ENCODE measurements at regions not wholly inside any gene's neighbourhood (a gene's known extent, or its start where the extent isn't known, plus 50 kb on each side); places are given as distances from the start of the nearest gene placed in this dataset.

GRCh38 chr12:127729381-127729780, 537.6 kb upstream of the TMEM132C start:
- Histone ChIP-seq H3K4me1 (peaks cover 0 to 6% (median 0%) of the 10 kb centered on the region in 4 donors), H3K27me3 (no peaks in the 10 kb centered on the region), H3K27ac (replicated peaks in 1 of 4) (no peak overlapping the region), H3K4me3 (no peak overlapping the region), H3K36me3 (no peaks in the 10 kb centered on the region), H3K9me3 (peaks cover 0 to 4% (median 0%) of the 10 kb centered on the region in 4 donors)
- intact Hi-C loops (cut with DNase I) = loop anchor here (10.0 kb wide), 1 partner anchor 195 kb away; no protein-coding TSS in a partner anchor
- no peak for DNase-seq (ENCODE audit: extremely low spot score)
- TF ChIP-seq, protein P1, sequence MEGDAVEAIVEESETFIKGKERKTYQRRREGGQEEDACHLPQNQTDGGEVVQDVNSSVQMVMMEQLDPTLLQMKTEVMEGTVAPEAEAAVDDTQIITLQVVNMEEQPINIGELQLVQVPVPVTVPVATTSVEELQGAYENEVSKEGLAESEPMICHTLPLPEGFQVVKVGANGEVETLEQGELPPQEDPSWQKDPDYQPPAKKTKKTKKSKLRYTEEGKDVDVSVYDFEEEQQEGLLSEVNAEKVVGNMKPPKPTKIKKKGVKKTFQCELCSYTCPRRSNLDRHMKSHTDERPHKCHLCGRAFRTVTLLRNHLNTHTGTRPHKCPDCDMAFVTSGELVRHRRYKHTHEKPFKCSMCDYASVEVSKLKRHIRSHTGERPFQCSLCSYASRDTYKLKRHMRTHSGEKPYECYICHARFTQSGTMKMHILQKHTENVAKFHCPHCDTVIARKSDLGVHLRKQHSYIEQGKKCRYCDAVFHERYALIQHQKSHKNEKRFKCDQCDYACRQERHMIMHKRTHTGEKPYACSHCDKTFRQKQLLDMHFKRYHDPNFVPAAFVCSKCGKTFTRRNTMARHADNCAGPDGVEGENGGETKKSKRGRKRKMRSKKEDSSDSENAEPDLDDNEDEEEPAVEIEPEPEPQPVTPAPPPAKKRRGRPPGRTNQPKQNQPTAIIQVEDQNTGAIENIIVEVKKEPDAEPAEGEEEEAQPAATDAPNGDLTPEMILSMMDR (IDR thresholded peaks at IDR 0.05) = no peak
- WGBS = 68% methylated on average over 1 of the region's 1 CpG

GRCh38 chr12:127731657-127732056, 535.3 kb upstream of the TMEM132C start:
- WGBS = 70% methylated on average over 7 of the region's 7 CpGs
- no peaks in the 10 kb centered on the region for H3K27me3 ChIP-seq

GRCh38 chr12:127742231-127742630, 524.7 kb upstream of the TMEM132C start:
- Histone ChIP-seq H3K27ac (replicated peaks in 1 of 4) (no peak overlapping the region), H3K4me3 (no peak overlapping the region), H3K27me3 (no peaks in the 10 kb centered on the region), H3K9me3 (no peaks in the 10 kb centered on the region), H3K36me3 (no peaks in the 10 kb centered on the region), H3K4me1 (no peaks in the 10 kb centered on the region)
- no peak for TF ChIP-seq POLR2A (IDR thresholded peaks at IDR 0.05; ENCODE audit: low read depth)
- no peak for TF ChIP-seq EP300 (IDR thresholded peaks at IDR 0.05)
- intact Hi-C loops (cut with DNase I) = no loop called here
- DNase-seq (ENCODE audit: extremely low spot score) = no peak
- 96% methylated on average over 8 of the region's 8 CpGs for WGBS

More at GRCh38 chr12:127731657-127732056, 535.3 kb upstream of the TMEM132C start:
- no peaks in the 10 kb centered on the region for H3K36me3 ChIP-seq
- intact Hi-C loops (cut with DNase I) = no loop called here
- TF ChIP-seq POLR2AphosphoS5 (IDR thresholded peaks at IDR 0.05) = no peak
- no peak for TF ChIP-seq EP300 (IDR thresholded peaks at IDR 0.05)
- TF ChIP-seq, protein P1 (IDR thresholded peaks at IDR 0.05) = no peak
- TF ChIP-seq POLR2A (IDR thresholded peaks at IDR 0.05; ENCODE audit: low read depth) = no peak
- H3K9me3 ChIP-seq = peaks cover 0 to 4% (median 0%) of the 10 kb centered on the region in 4 donors
- H3K4me3 ChIP-seq = no peak overlapping the region
- H3K4me1 ChIP-seq = peaks cover 0 to 5% (median 0%) of the 10 kb centered on the region in 4 donors
- no peak for DNase-seq (ENCODE audit: extremely low spot score)
- H3K27ac ChIP-seq (replicated peaks in 1 of 4) = no peak overlapping the region

DNA sequence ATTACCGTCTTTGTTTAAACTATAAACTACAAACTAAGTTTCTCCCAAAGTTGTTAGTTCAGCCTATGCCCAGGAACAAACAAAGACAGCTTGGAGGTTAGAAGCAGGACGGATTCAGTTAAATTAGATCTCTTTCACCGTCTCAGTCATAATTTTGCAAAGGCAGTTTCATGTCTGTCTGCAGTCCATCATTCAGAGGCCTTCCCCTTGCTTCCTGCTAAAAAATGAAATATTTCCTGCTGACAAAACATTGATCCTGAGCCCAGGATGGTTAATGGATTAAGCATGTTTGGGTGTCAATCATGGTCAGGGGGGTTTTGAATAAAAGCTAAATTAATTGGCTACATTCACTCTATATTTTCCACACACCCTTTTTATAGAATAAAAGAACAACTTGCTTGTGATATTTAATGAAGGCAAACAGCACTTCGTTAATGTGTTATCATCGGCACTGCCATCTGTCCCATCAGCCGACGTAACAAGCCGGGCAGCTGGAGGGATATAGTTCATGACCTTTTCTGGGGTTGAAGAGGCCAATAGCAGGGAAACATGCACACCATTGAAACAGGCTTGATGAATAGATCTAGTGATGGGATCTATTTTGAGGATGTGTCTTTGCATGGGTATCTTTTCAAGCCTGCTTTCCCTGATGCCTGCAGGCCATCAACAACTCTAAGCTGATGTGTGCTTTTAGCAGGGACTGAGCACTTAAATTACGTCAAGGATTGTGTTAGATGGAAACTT, 521.3 kb upstream of the TMEM132C start:
- H3K9me3 ChIP-seq = no peaks in the 10 kb centered on the region
- no peak overlapping the region for H3K4me3 ChIP-seq
- TF ChIP-seq POLR2AphosphoS5 (IDR thresholded peaks at IDR 0.05) (no peak), EP300 (IDR thresholded peaks at IDR 0.05) (no peak), POLR2A (IDR thresholded peaks at IDR 0.05; ENCODE audit: low read depth) (no peak)
- TF ChIP-seq, protein P1 (IDR thresholded peaks at IDR 0.05) = no peak
- WGBS = 65% methylated on average over 9 of the region's 9 CpGs
- DNase-seq (ENCODE audit: extremely low spot score) = no peak
- H3K4me1 ChIP-seq = no peaks in the 10 kb centered on the region
- H3K27ac ChIP-seq (replicated peaks in 1 of 4) = no peak overlapping the region
- H3K36me3 ChIP-seq = no peaks in the 10 kb centered on the region
- H3K27me3 ChIP-seq = no peaks in the 10 kb centered on the region
- intact Hi-C loops (cut with DNase I) = no loop called here

GRCh38 chr12:127749416-127749815, 517.6 kb upstream of the TMEM132C start:
- no peaks in the 10 kb centered on the region for H3K9me3 ChIP-seq
- DNase-seq (ENCODE audit: extremely low spot score) = no peak
- WGBS = 74% methylated on average over 3 of the region's 3 CpGs
- no peaks in the 10 kb centered on the region for H3K36me3 ChIP-seq
- no peaks in the 10 kb centered on the region for H3K4me1 ChIP-seq
- no peak overlapping the region for H3K4me3 ChIP-seq
- TF ChIP-seq, protein P1 (IDR thresholded peaks at IDR 0.05) = no peak
- TF ChIP-seq EP300 (IDR thresholded peaks at IDR 0.05) (no peak), POLR2AphosphoS5 (IDR thresholded peaks at IDR 0.05) (no peak), POLR2A (IDR thresholded peaks at IDR 0.05; ENCODE audit: low read depth) (no peak)
- H3K27me3 ChIP-seq = no peaks in the 10 kb centered on the region
- intact Hi-C loops (cut with DNase I) = no loop called here
- no peak overlapping the region for H3K27ac ChIP-seq (replicated peaks in 1 of 4)
